WTC11 (cell line): ENCODE measurements at regions not wholly inside any gene's neighbourhood (a gene's known extent, or its start where the extent isn't known, plus 50 kb on each side); places are given as distances from the start of the nearest gene placed in this dataset.

Source experiments
- ATAC-seq: fragments of 200-7000 bp; cut with Tn5 transposase; 2 replicates; pipeline ENCODE4 v1.10.0; 2021; ENCODE audit warnings: mild to moderate bottlenecking, moderate library complexity
- CTCF ChIA-PET: fragments of 300-600 bp; sonication (Branson Sonifier 250); formaldehyde crosslinking; loops from one replicate; lab custom pipeline; 2021; ENCODE audit warnings: antibody characterized with exemption; lab: Charles Lee
- POLR2A ChIA-PET: fragments of 350-600 bp; sonication (Branson Sonifier 250); formaldehyde crosslinking; loops from one replicate; lab custom pipeline; 2021; ENCODE audit warnings: antibody characterized with exemption; lab: Charles Lee
- DNase-seq: peaks from one replicate; pipeline ENCODE4 v3.0.0; 2021; ENCODE audit warnings: low spot score
- H3K27ac Mint-ChIP-seq: 2 replicates; pipeline ENCODE4 v1.8.0; 2021; ENCODE audit warnings: mixed read lengths
- H3K27me3 Mint-ChIP-seq: 2 replicates; pipeline ENCODE4 v1.8.0; 2021; ENCODE audit warnings: low read depth, mild to moderate bottlenecking, moderate library complexity, mixed read lengths
- H3K36me3 Mint-ChIP-seq: 2 replicates; pipeline ENCODE4 v1.8.0; 2021; ENCODE audit warnings: mixed read lengths
- H3K4me1 Mint-ChIP-seq: 2 replicates; pipeline ENCODE4 v1.8.0; 2022; ENCODE audit warnings: mixed read lengths
- H3K4me3 Mint-ChIP-seq: 2 replicates; pipeline ENCODE4 v1.8.0; 2021; ENCODE audit warnings: mild to moderate bottlenecking, moderate library complexity, mixed read lengths
- H3K9me3 Mint-ChIP-seq: 2 replicates; pipeline ENCODE4 v1.8.0; 2021; ENCODE audit warnings: mixed read lengths
- ATF1 ChIP-seq: sonication (generic); formaldehyde crosslinking; IDR thresholded peaks from 2 replicates; pipeline ENCODE4 v1.8.1; 2023; ENCODE audit warnings: mild to moderate bottlenecking, moderate library complexity, missing genetic modification reagents
- FOXK1 ChIP-seq: sonication (generic); formaldehyde crosslinking; IDR thresholded peaks from 2 replicates; pipeline ENCODE4 v1.8.0; 2022; ENCODE audit warnings: mild to moderate bottlenecking, moderate library complexity, missing genetic modification reagents
- FOXP1 ChIP-seq: sonication (generic); formaldehyde crosslinking; IDR thresholded peaks from 2 replicates; pipeline ENCODE4 v1.8.0; 2022; ENCODE audit warnings: missing genetic modification reagents, mild to moderate bottlenecking, moderate library complexity, borderline replicate concordance
- HMGXB4 ChIP-seq: sonication (generic); formaldehyde crosslinking; IDR thresholded peaks from 2 replicates; pipeline ENCODE4 v1.8.1; 2023; ENCODE audit warnings: mild to moderate bottlenecking, moderate library complexity, missing genetic modification reagents
- MAX ChIP-seq: sonication (generic); formaldehyde crosslinking; IDR thresholded peaks from 2 replicates; pipeline ENCODE4 v1.8.0; 2022; ENCODE audit warnings: mild to moderate bottlenecking, missing genetic modification reagents
- NR2C2 ChIP-seq: sonication (generic); formaldehyde crosslinking; IDR thresholded peaks from 2 replicates; pipeline ENCODE4 v1.8.0; 2022; ENCODE audit warnings: mild to moderate bottlenecking, missing genetic modification reagents
- PRDM15 ChIP-seq: sonication (generic); formaldehyde crosslinking; IDR thresholded peaks from 2 replicates; pipeline ENCODE4 v1.8.0; 2022; ENCODE audit warnings: missing genetic modification reagents
- PRRX2 ChIP-seq: fragments of 250-450 bp; sonication (Bioruptor Pico); IDR thresholded peaks from 2 replicates; pipeline ENCODE4 v1.8.0; 2021; ENCODE audit warnings: mild to moderate bottlenecking
- TCF7 ChIP-seq: sonication (generic); formaldehyde crosslinking; IDR thresholded peaks from 2 replicates; pipeline ENCODE4 v1.8.0; 2022; ENCODE audit warnings: mild to moderate bottlenecking, low read depth, missing genetic modification reagents, moderate library complexity
- ZNF281 ChIP-seq: sonication (generic); formaldehyde crosslinking; IDR thresholded peaks from 2 replicates; pipeline ENCODE4 v1.8.0; 2023; ENCODE audit warnings: mild to moderate bottlenecking, missing genetic modification reagents
- ZNF317 ChIP-seq: sonication (generic); formaldehyde crosslinking; IDR thresholded peaks from 2 replicates; pipeline ENCODE4 v1.8.1; 2023; ENCODE audit warnings: low read depth, mild to moderate bottlenecking, moderate library complexity, missing genetic modification reagents, borderline replicate concordance
- ZNF396 ChIP-seq: fragments of 250-450 bp; sonication (Bioruptor Pico); IDR thresholded peaks from 2 replicates; pipeline ENCODE4 v1.8.0; 2021; ENCODE audit warnings: mild to moderate bottlenecking, moderate library complexity, borderline replicate concordance
- ZNF423 ChIP-seq: fragments of 250-450 bp; sonication (Bioruptor Pico); IDR thresholded peaks from 2 replicates; pipeline ENCODE4 v2.1.2; 2022; ENCODE audit warnings: mild to moderate bottlenecking, moderate library complexity
- ZSCAN18 ChIP-seq: fragments of 250-450 bp; sonication (Bioruptor Pico); IDR thresholded peaks from 2 replicates; pipeline ENCODE4 v2.1.2; 2022; ENCODE audit warnings: mild to moderate bottlenecking, moderate library complexity
- TF ChIP-seq, protein P1 (sequence below): sonication (generic); formaldehyde crosslinking; IDR thresholded peaks from 2 replicates; pipeline ENCODE4 v1.8.1; 2022; ENCODE audit warnings: low read depth, mild to moderate bottlenecking, moderate library complexity, missing genetic modification reagents, borderline replicate concordance
- TF ChIP-seq, protein P2 (sequence below): sonication (generic); formaldehyde crosslinking; IDR thresholded peaks from 2 replicates; pipeline ENCODE4 v1.8.0; 2022; ENCODE audit warnings: mild to moderate bottlenecking, missing genetic modification reagents
- TF ChIP-seq, protein P3 (sequence below): sonication (generic); formaldehyde crosslinking; IDR thresholded peaks from 2 replicates; pipeline ENCODE4 v1.8.1; 2023; ENCODE audit warnings: mild to moderate bottlenecking, missing genetic modification reagents

- TF ChIP-seq MAX (CRISPR knock-in tag): no peak
- TF ChIP-seq, protein P1, sequence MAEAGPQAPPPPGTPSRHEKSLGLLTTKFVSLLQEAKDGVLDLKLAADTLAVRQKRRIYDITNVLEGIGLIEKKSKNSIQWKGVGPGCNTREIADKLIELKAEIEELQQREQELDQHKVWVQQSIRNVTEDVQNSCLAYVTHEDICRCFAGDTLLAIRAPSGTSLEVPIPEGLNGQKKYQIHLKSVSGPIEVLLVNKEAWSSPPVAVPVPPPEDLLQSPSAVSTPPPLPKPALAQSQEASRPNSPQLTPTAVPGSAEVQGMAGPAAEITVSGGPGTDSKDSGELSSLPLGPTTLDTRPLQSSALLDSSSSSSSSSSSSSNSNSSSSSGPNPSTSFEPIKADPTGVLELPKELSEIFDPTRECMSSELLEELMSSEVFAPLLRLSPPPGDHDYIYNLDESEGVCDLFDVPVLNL (CRISPR knock-in tag): no peak
Observed at GRCh38 chr7:47707583-47707982, 125.7 kb upstream of the TNS3 start (continued).

- ATAC-seq (no peak), DNase-seq (no peak)
- POLR2A ChIA-PET: no interaction called here
- Mint-ChIP-seq H3K36me3 (no peaks in the 10 kb centered on the region), H3K9me3 (no peaks in the 10 kb centered on the region), H3K27me3 (no peaks in the 10 kb centered on the region), H3K4me3 (no peak overlapping the region), H3K4me1 (no peaks in the 10 kb centered on the region), H3K27ac (no peak overlapping the region)
- CTCF ChIA-PET: no interaction called here
- no peak for TF ChIP-seq PRDM15 (CRISPR knock-in tag)
- TF ChIP-seq ZNF423 (CRISPR knock-in tag): no peak
- TF ChIP-seq, protein P2, sequence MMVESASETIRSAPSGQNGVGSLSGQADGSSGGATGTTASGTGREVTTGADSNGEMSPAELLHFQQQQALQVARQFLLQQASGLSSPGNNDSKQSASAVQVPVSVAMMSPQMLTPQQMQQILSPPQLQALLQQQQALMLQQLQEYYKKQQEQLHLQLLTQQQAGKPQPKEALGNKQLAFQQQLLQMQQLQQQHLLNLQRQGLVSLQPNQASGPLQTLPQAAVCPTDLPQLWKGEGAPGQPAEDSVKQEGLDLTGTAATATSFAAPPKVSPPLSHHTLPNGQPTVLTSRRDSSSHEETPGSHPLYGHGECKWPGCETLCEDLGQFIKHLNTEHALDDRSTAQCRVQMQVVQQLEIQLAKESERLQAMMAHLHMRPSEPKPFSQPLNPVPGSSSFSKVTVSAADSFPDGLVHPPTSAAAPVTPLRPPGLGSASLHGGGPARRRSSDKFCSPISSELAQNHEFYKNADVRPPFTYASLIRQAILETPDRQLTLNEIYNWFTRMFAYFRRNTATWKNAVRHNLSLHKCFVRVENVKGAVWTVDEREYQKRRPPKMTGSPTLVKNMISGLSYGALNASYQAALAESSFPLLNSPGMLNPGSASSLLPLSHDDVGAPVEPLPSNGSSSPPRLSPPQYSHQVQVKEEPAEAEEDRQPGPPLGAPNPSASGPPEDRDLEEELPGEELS (CRISPR knock-in tag): no peak
- TF ChIP-seq HMGXB4 (CRISPR knock-in tag): no peak
- no peak for TF ChIP-seq PRRX2 (CRISPR knock-in tag)
- no peak for TF ChIP-seq ZSCAN18 (CRISPR knock-in tag)
- no peak for TF ChIP-seq ZNF317 (CRISPR knock-in tag)
- TF ChIP-seq ATF1 (CRISPR knock-in tag): no peak
- TF ChIP-seq TCF7: no peak
- TF ChIP-seq NR2C2 (CRISPR knock-in tag): no peak
- TF ChIP-seq ZNF281 (CRISPR knock-in tag): no peak
- no peak for TF ChIP-seq FOXK1
- TF ChIP-seq FOXP1 (CRISPR knock-in tag): no peak
- TF ChIP-seq, protein P3, sequence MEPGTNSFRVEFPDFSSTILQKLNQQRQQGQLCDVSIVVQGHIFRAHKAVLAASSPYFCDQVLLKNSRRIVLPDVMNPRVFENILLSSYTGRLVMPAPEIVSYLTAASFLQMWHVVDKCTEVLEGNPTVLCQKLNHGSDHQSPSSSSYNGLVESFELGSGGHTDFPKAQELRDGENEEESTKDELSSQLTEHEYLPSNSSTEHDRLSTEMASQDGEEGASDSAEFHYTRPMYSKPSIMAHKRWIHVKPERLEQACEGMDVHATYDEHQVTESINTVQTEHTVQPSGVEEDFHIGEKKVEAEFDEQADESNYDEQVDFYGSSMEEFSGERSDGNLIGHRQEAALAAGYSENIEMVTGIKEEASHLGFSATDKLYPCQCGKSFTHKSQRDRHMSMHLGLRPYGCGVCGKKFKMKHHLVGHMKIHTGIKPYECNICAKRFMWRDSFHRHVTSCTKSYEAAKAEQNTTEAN (CRISPR knock-in tag): no peak
- TF ChIP-seq ZNF396: no peak
Observed at GRCh38 chr7:47704936-47705335, 123.0 kb upstream of the TNS3 start.
